ENCODE measurements at regions not wholly inside any gene's neighbourhood (a gene's known extent, or its start where the extent isn't known, plus 50 kb on each side); places are given as distances from the start of the nearest gene placed in this dataset.

GRCh38 chr6:167449094-167449861, 124.4 kb downstream of the TTLL2 start:
- no peak for TF ChIP-seq POLR2A (IDR thresholded peaks at IDR 0.05)
- peak; percentile 55 for TF ChIP-seq EP300 (IDR thresholded peaks at IDR 0.05; ENCODE audit: low read depth)
- TF ChIP-seq CTCF (IDR thresholded peaks at IDR 0.05), result no peak
- no peak for TF ChIP-seq POLR2AphosphoS5 (IDR thresholded peaks at IDR 0.05)
